K562 (cell line): ENCODE measurements at regions not wholly inside any gene's neighbourhood (a gene's known extent, or its start where the extent isn't known, plus 50 kb on each side); places are given as distances from the start of the nearest gene placed in this dataset.

Source experiments
- E2F8 ChIP-seq: fragments of 450-650 bp; IDR thresholded peaks from 2 replicates; pipeline ENCODE4 v1.7.1; 2018; ENCODE audit warnings: mild to moderate bottlenecking, low read depth; ENCODE audit not compliant: partially characterized antibody
- HDAC2 ChIP-seq: fragments of 450-650 bp; IDR thresholded peaks from 2 replicates; pipeline ENCODE4 v1.6.1; 2016; ENCODE audit warnings: mild to moderate bottlenecking
- KLF10 ChIP-seq: fragments of 250-450 bp; sonication (Bioruptor Pico); IDR thresholded peaks from 2 replicates; pipeline ENCODE4 v1.6.1; 2021; ENCODE audit warnings: matching md5 sums
- MAZ ChIP-seq, 2 experiments: fragments of 450-650 bp in 1 of 2; sonication (generic) in 1 of 2; formaldehyde crosslinking; IDR thresholded peaks in 1 of 2; conservative IDR thresholded peaks in 1 of 2; 2 replicates each; pipeline versions ENCODE4 v1.4.0 to v1.5.0; 2020; ENCODE audit warnings: mild to moderate bottlenecking in 1 of 2, missing genetic modification reagents in 1 of 2
- POLR2A ChIP-seq: fragments of 450-650 bp; conservative IDR thresholded peaks from 2 replicates; pipeline ENCODE4 v1.6.1; 2016

GRCh38 chr21:35672313-35672712 is 388.0 kb downstream of the SETD4 start:
- TF ChIP-seq E2F8 (no peak), KLF10 (no peak), MAZ (CRISPR knock-in tag; conservative IDR thresholded peaks at IDR 0.05 in 1 of 2, IDR thresholded peaks at IDR 0.05 in 1 of 2) (no peak), HDAC2 (no peak), POLR2A (no peak)
